ENCODE measurements at regions not wholly inside any gene's neighbourhood (a gene's known extent, or its start where the extent isn't known, plus 50 kb on each side); places are given as distances from the start of the nearest gene placed in this dataset.

GRCh38 chr6:22497276-22497675, 72.1 kb upstream of the HDGFL1 start:
- TF ChIP-seq, protein P1, sequence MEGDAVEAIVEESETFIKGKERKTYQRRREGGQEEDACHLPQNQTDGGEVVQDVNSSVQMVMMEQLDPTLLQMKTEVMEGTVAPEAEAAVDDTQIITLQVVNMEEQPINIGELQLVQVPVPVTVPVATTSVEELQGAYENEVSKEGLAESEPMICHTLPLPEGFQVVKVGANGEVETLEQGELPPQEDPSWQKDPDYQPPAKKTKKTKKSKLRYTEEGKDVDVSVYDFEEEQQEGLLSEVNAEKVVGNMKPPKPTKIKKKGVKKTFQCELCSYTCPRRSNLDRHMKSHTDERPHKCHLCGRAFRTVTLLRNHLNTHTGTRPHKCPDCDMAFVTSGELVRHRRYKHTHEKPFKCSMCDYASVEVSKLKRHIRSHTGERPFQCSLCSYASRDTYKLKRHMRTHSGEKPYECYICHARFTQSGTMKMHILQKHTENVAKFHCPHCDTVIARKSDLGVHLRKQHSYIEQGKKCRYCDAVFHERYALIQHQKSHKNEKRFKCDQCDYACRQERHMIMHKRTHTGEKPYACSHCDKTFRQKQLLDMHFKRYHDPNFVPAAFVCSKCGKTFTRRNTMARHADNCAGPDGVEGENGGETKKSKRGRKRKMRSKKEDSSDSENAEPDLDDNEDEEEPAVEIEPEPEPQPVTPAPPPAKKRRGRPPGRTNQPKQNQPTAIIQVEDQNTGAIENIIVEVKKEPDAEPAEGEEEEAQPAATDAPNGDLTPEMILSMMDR (IDR thresholded peaks at IDR 0.05) = no peak
- no peak for TF ChIP-seq ZFX (IDR thresholded peaks at IDR 0.05; ENCODE audit: borderline replicate concordance)
